Large intestine (tissue), 3 donors: ENCODE measurements at regions not wholly inside any gene's neighbourhood (a gene's known extent, or its start where the extent isn't known, plus 50 kb on each side); places are given as distances from the start of the nearest gene placed in this dataset.

ENCODE experiments used
- DNase-seq, 2 donors: peaks; one replicate each; pipeline versions ENCODE4 v3.0.0 to v3.0.0-alpha.2; 2013
- H3K27ac ChIP-seq: one replicate; pipeline ENCODE4 v1.5.1; 2013; ENCODE audit warnings: low read length
- H3K27me3 ChIP-seq: 2 replicates; pipeline ENCODE4 v1.6.1; 2013; ENCODE audit warnings: low read length; ENCODE audit not compliant: control insufficient read depth, insufficient read depth
- H3K36me3 ChIP-seq: 2 replicates; pipeline ENCODE4 v1.6.1; 2013; ENCODE audit warnings: low read length; ENCODE audit not compliant: control insufficient read depth, insufficient read depth
- H3K4me1 ChIP-seq: one replicate; pipeline ENCODE4 v1.6.1; 2013; ENCODE audit warnings: low read length; ENCODE audit not compliant: control insufficient read depth, insufficient read depth
- H3K4me3 ChIP-seq: one replicate; pipeline ENCODE4 v1.5.1; 2013; ENCODE audit warnings: low read length
- H3K9me3 ChIP-seq: one replicate; pipeline ENCODE4 v1.6.1; 2013; ENCODE audit warnings: mild to moderate bottlenecking, low read depth, low read length, moderate library complexity; ENCODE audit not compliant: control insufficient read depth
- WGBS: methylation state at CpG from one replicate; pipeline ENCODE4 v1.1.5; 2013; ENCODE audit warnings: low lambda C conversion rate; ENCODE audit not compliant: insufficient coverage; 5-methylcytosine and 5-hydroxymethylcytosine counted together

- H3K9me3 ChIP-seq, result no peaks in the 10 kb centered on the region
- no peak for DNase-seq
- 66% methylated on average over 3 of the region's 4 CpGs for WGBS
Observed at GRCh38 chr2:221810245-221810644, 238.1 kb upstream of the EPHA4 start.

DNA sequence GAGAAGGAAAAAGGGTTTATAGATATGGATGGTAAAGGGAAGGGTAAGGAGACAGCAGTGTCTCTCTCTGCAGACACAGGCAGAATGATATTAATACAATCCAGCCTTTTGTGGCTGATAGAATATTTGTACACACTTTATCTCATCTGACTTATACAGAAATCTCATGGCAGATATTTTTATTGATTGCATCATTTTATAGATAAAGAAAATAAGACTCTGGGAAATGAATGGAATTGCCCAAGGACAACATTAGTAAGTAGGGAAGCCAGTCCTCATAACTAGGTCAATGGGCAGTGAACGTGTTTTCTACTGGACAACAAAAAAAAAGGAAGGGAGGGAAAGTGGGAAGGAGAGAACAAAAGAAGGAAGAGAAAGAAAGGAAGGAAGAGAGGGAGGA lies 236.4 kb upstream of the EPHA4 start:
- Histone ChIP-seq H3K9me3 (peaks cover 3% of the 10 kb centered on the region), H3K36me3 (no peaks in the 10 kb centered on the region), H3K27me3 (no peaks in the 10 kb centered on the region), H3K4me1 (no peaks in the 10 kb centered on the region), H3K4me3 (no peak overlapping the region), H3K27ac (no peak overlapping the region)
- 50% methylated on average over 1 of the region's 1 CpG for WGBS
- no peak for DNase-seq

More at GRCh38 chr2:221810245-221810644, 238.1 kb upstream of the EPHA4 start:
- H3K27me3 ChIP-seq, result no peaks in the 10 kb centered on the region
- H3K36me3 ChIP-seq, result no peaks in the 10 kb centered on the region
- no peak overlapping the region for H3K4me3 ChIP-seq
- no peaks in the 10 kb centered on the region for H3K4me1 ChIP-seq
- H3K27ac ChIP-seq, result no peak overlapping the region

GRCh38 chr2:221807706-221808105 lies 235.6 kb upstream of the EPHA4 start:
- H3K36me3 ChIP-seq, result no peaks in the 10 kb centered on the region
- H3K27ac ChIP-seq, result no peak overlapping the region
- no CpG with 5 or more reads among the region's 1 CpG for WGBS
- H3K4me1 ChIP-seq, result no peaks in the 10 kb centered on the region
- no peak for DNase-seq
- peaks cover 3% of the 10 kb centered on the region for H3K9me3 ChIP-seq
- H3K4me3 ChIP-seq, result no peak overlapping the region
- no peaks in the 10 kb centered on the region for H3K27me3 ChIP-seq

DNA sequence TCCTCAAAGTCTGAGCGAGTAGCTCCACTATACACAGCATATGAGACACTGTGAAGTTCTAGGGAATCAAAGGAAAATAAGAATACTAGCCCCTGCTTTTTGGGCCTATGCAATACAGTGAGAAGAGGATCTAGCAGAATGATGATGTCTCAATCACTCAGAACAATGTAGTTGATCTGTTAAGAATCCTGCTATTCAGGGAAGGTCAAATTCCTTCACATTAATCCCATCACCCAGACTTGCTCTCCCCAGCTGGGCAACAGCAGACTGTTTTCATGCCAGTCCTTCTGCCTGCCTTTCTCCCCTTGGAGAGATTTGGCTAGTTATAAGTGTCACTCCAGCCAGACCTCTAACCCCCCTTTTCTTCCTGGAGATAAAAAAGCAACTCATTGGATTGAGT lies 230.0 kb upstream of the EPHA4 start:
- H3K36me3 ChIP-seq, result no peaks in the 10 kb centered on the region
- peaks cover 3% of the 10 kb centered on the region for H3K9me3 ChIP-seq
- no peak overlapping the region for H3K27ac ChIP-seq
- H3K4me1 ChIP-seq, result peaks cover 6% of the 10 kb centered on the region
- no peaks in the 10 kb centered on the region for H3K27me3 ChIP-seq
- WGBS, result no CpG with 5 or more reads among the region's 1 CpG
- no peak overlapping the region for H3K4me3 ChIP-seq
- DNase-seq, result no peak

GRCh38 chr2:221792971-221793521 lies 220.9 kb upstream of the EPHA4 start:
- Histone ChIP-seq H3K27ac (no peak overlapping the region), H3K36me3 (no peaks in the 10 kb centered on the region), H3K9me3 (no peaks in the 10 kb centered on the region), H3K27me3 (no peaks in the 10 kb centered on the region), H3K4me1 (peaks cover 7% of the 10 kb centered on the region), H3K4me3 (no peak overlapping the region)
- peak in 1 of 2 donors; percentile 45 for DNase-seq
- no CpG with 5 or more reads among the region's 7 CpGs for WGBS

- Histone ChIP-seq H3K4me3 (no peak overlapping the region), H3K27me3 (no peaks in the 10 kb centered on the region), H3K9me3 (no peaks in the 10 kb centered on the region), H3K27ac (no peak overlapping the region), H3K36me3 (no peaks in the 10 kb centered on the region), H3K4me1 (peaks cover 4% of the 10 kb centered on the region)
- WGBS, result no CpG with 5 or more reads among the region's 2 CpGs
- no peak for DNase-seq
Observed at GRCh38 chr2:221791844-221792243, 219.7 kb upstream of the EPHA4 start.

DNA sequence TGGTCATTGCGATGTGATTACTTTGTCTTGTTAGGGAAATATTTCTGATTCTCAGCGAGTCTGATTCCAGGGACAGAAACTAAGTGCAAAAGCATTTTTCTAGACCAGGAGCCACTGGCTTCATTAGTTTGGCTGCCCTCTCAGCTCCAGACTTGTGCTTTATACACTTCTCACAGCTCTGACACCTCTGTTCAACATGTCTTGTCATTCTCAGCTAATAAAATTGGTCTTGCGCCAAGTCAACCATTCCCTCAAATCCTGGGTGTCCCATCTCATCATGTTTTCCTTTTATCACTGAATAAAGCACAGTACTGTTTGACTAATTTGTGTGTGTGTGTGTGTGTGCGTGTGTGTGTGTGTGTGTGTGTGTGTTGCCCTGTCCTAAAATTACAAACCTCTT lies 215.5 kb upstream of the EPHA4 start:
- DNase-seq, result no peak
- H3K27ac ChIP-seq, result no peak overlapping the region
- no CpG with 5 or more reads among the region's 4 CpGs for WGBS

DNA sequence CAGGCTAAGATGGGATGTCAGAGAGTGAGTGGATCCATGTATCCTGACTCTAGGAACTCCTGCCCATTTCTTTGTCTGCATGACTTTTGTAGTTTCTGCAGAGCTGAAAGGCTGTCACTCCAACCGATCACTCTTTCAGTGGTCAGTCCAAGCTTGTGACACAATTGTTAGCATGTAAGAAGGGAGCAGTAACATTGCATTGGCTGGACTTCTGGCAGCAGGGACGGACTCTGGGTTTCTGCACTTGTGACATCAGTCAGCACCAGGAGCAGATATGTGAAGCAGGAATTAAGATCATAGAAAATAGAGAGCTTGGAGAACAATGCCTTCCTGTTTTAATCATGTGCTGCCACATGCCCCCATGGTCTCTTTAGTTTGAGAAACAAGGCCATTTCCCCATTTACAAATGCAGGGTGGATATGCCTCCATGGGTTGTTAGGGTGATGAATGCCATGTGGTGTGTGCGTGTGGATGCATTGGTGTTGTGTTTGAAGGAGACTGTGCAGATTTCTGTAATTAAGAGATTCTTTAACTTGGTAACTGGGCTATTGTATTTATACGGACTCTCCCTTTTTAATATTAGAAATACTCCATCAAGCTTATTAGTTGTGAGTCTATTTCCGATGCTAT lies 214.3 kb upstream of the EPHA4 start:
- Histone ChIP-seq H3K4me1 (no peaks in the 10 kb centered on the region), H3K9me3 (no peaks in the 10 kb centered on the region), H3K36me3 (no peaks in the 10 kb centered on the region), H3K27ac (no peak overlapping the region), H3K4me3 (no peak overlapping the region), H3K27me3 (no peaks in the 10 kb centered on the region)
- WGBS, result 100% methylated on average over 1 of the region's 5 CpGs
- DNase-seq, result no peak

More for the DNA sequence above, 215.5 kb upstream of the EPHA4 start:
- H3K4me1 ChIP-seq, result no peaks in the 10 kb centered on the region
- no peaks in the 10 kb centered on the region for H3K36me3 ChIP-seq
- no peaks in the 10 kb centered on the region for H3K27me3 ChIP-seq
- H3K9me3 ChIP-seq, result no peaks in the 10 kb centered on the region
- H3K4me3 ChIP-seq, result no peak overlapping the region

GRCh38 chr2:221780281-221780688 lies 208.2 kb upstream of the EPHA4 start:
- Histone ChIP-seq H3K36me3 (no peaks in the 10 kb centered on the region), H3K27ac (peak overlapping the region; percentile 76), H3K9me3 (no peaks in the 10 kb centered on the region), H3K4me3 (no peak overlapping the region), H3K4me1 (peaks cover 14% of the 10 kb centered on the region), H3K27me3 (no peaks in the 10 kb centered on the region)
- peak; percentile 59 to 88 for DNase-seq
- 20% methylated on average over 1 of the region's 1 CpG for WGBS

DNA sequence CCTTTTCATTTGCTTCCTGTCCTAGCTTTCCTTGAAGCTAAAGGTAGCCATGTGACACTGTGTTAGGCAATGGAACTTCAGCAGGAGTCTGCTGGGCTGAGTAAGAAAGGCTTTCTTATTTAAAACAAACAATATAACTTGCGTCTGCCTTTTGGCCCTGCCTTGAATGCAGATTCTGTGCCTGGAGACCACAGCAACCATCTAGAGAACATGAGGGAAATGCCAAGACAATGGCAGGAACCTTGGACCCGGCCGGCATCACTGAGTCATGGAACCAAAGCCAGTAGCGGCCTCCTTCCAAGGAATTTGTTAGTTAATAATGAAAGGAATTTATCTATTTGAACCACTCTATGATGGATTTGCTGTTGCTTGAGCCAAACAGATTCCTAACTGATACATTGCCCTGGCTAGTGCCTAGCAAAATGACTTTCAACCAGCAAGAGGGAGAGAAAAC lies 207.5 kb upstream of the EPHA4 start:
- H3K27ac ChIP-seq, result peak overlapping the region; percentile 76
- no peaks in the 10 kb centered on the region for H3K27me3 ChIP-seq
- no peaks in the 10 kb centered on the region for H3K36me3 ChIP-seq
- DNase-seq, result peak; percentile 23 to 53
- no peaks in the 10 kb centered on the region for H3K9me3 ChIP-seq
- H3K4me3 ChIP-seq, result no peak overlapping the region
- peaks cover 14% of the 10 kb centered on the region for H3K4me1 ChIP-seq
- no CpG with 5 or more reads among the region's 4 CpGs for WGBS

DNA sequence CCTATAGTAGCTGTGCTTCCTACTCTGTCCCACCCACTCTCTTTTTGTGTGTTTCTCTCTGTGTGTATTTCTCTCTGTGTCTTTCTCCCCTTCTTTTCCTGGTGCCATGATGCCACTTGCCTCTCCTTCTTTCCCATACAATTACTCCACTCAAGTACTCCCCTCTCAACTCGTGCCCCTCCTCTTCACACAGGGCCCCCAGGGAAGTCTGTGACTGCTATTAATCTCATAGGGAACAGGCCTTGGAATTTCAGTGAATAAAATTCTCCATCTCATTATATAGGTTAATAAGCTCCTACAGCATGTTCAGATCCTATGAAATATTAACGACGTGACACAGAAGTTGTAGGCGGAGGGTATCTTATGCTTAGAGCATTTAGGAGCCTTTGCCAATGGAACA lies 205.9 kb upstream of the EPHA4 start:
- Histone ChIP-seq H3K9me3 (no peaks in the 10 kb centered on the region), H3K4me3 (no peak overlapping the region), H3K36me3 (no peaks in the 10 kb centered on the region), H3K27ac (no peak overlapping the region), H3K27me3 (no peaks in the 10 kb centered on the region), H3K4me1 (peaks cover 14% of the 10 kb centered on the region)
- no peak for DNase-seq
- WGBS, result 100% methylated on average over 1 of the region's 4 CpGs
